Thyroid gland (tissue), 4 donors: ENCODE measurements at regions not wholly inside any gene's neighbourhood (a gene's known extent, or its start where the extent isn't known, plus 50 kb on each side); places are given as distances from the start of the nearest gene placed in this dataset.

Experiments used
- DNase-seq, 2 donors: peaks; one replicate each; pipeline ENCODE4 v3.0.0-alpha.2; 2019
- H3K27ac ChIP-seq, 3 donors: fragments of 200-600 bp; sonication (generic); 1 replicate in 2 of 3; 2 replicates in 1 of 3; pipeline ENCODE4 v1.5.1; 2016 to 2019; ENCODE audit warnings: mild to moderate bottlenecking in 1 of 3, moderate library complexity in 1 of 3
- H3K27me3 ChIP-seq: fragments of 200-600 bp; sonication (generic); one replicate; pipeline ENCODE4 v1.5.1; 2019
- H3K36me3 ChIP-seq, 2 donors: fragments of 200-600 bp; sonication (generic); one replicate each; pipeline ENCODE4 v1.5.1; 2016 to 2019
- H3K4me1 ChIP-seq, 2 donors: fragments of 200-600 bp; sonication (generic); one replicate each; pipeline ENCODE4 v1.5.1; 2017 to 2019
- H3K4me3 ChIP-seq, 3 donors: fragments of 200-600 bp; sonication (generic); replicated peaks in 1 of 3; 1 replicate in 2 of 3; 2 replicates in 1 of 3; pipeline ENCODE4 v1.5.1; 2016; ENCODE audit warnings: mild to moderate bottlenecking in 1 of 3
- H3K9me3 ChIP-seq: fragments of 200-600 bp; sonication (generic); one replicate; pipeline ENCODE4 v1.5.1; 2017
- CTCF ChIP-seq, 6 experiments: fragments of 200-600 bp in 3 of 6; fragments of 450-650 bp in 3 of 6; sonication (generic) in 3 of 6; IDR thresholded peaks; one replicate each; pipeline ENCODE4 v1.5.1; 2016 to 2019; ENCODE audit warnings: antibody characterized with exemption in 6 of 6, mild to moderate bottlenecking in 2 of 6, inconsistent platforms in 1 of 6, moderate library complexity in 1 of 6
- POLR2A ChIP-seq, 2 donors: fragments of 450-650 bp; IDR thresholded peaks; one replicate each; pipeline ENCODE4 v1.6.1; 2017; ENCODE audit warnings: antibody characterized with exemption in 2 of 2, mild to moderate bottlenecking in 2 of 2, moderate library complexity in 1 of 2
- whole genome bisulfite sequencing, 2 donors: methylation state at CpG; one replicate each; pipeline ENCODE4 v1.1.5; 2017; 5-methylcytosine and 5-hydroxymethylcytosine counted together
- intact Hi-C: fragments of 100-400 bp; cut with DNase I; formaldehyde crosslinking; loops from one replicate; pipeline ENCODE4 v1.15.1; 2023

GRCh38 chr20:52017669-52018317 lies 173.8 kb downstream of the ZFP64 start:
- TF ChIP-seq POLR2A (IDR thresholded peaks at IDR 0.05) (no peak), CTCF (IDR thresholded peaks at IDR 0.05) (no peak)
- 87 to 96% methylated on average over 6 of the region's 6 CpGs for WGBS, 2 donors
- Histone ChIP-seq H3K4me1 (no peaks in the 10 kb centered on the region), H3K27ac (no peak overlapping the region), H3K4me3 (no peak overlapping the region), H3K36me3 (no peaks in the 10 kb centered on the region), H3K27me3 (no peaks in the 10 kb centered on the region), H3K9me3 (no peaks in the 10 kb centered on the region)
- intact Hi-C loops, result no loop called here
- no peak for DNase-seq

GRCh38 chr20:52016022-52016421 lies 175.6 kb downstream of the ZFP64 start:
- no peaks in the 10 kb centered on the region for H3K9me3 ChIP-seq
- H3K4me3 ChIP-seq, result no peak overlapping the region
- no peaks in the 10 kb centered on the region for H3K4me1 ChIP-seq
- no peak for TF ChIP-seq CTCF (IDR thresholded peaks at IDR 0.05)
- no peak for TF ChIP-seq POLR2A (IDR thresholded peaks at IDR 0.05)
- WGBS, 2 donors, result 82% methylated on average over 4 to 5 of the region's 5 CpGs
- intact Hi-C loops, result no loop called here
- H3K27me3 ChIP-seq, result no peaks in the 10 kb centered on the region
- no peak for DNase-seq
- no peak overlapping the region for H3K27ac ChIP-seq
- H3K36me3 ChIP-seq, result no peaks in the 10 kb centered on the region

- WGBS, 2 donors, result 90 to 94% methylated on average over 5 of the region's 5 CpGs
- intact Hi-C loops, result no loop called here
- Histone ChIP-seq H3K27ac (no peak overlapping the region), H3K36me3 (no peaks in the 10 kb centered on the region), H3K4me3 (no peak overlapping the region), H3K4me1 (no peaks in the 10 kb centered on the region), H3K27me3 (no peaks in the 10 kb centered on the region), H3K9me3 (no peaks in the 10 kb centered on the region)
- no peak for DNase-seq
- TF ChIP-seq POLR2A (IDR thresholded peaks at IDR 0.05), result no peak
- no peak for TF ChIP-seq CTCF (IDR thresholded peaks at IDR 0.05)
These were observed 176.4 kb downstream of the ZFP64 start for GRCh38 chr20:52015155-52015554.

GRCh38 chr20:52012079-52012478 lies 179.5 kb downstream of the ZFP64 start:
- no peak overlapping the region for H3K4me3 ChIP-seq
- no peaks in the 10 kb centered on the region for H3K4me1 ChIP-seq
- DNase-seq, result no peak
- H3K9me3 ChIP-seq, result no peaks in the 10 kb centered on the region
- TF ChIP-seq CTCF (IDR thresholded peaks at IDR 0.05), result no peak
- no peak overlapping the region for H3K27ac ChIP-seq
- intact Hi-C loops, result no loop called here
- H3K36me3 ChIP-seq, result no peaks in the 10 kb centered on the region
- no peaks in the 10 kb centered on the region for H3K27me3 ChIP-seq
- 75 to 85% methylated on average over 5 of the region's 5 CpGs for WGBS, 2 donors

GRCh38 chr20:52011093-52011492 lies 180.5 kb downstream of the ZFP64 start:
- TF ChIP-seq POLR2A (IDR thresholded peaks at IDR 0.05) (no peak), CTCF (IDR thresholded peaks at IDR 0.05) (no peak)
- H3K9me3 ChIP-seq, result no peaks in the 10 kb centered on the region
- no peak overlapping the region for H3K4me3 ChIP-seq
- DNase-seq, result no peak
- no peaks in the 10 kb centered on the region for H3K4me1 ChIP-seq
- H3K27ac ChIP-seq, result no peak overlapping the region
- intact Hi-C loops, result no loop called here
- 87% methylated on average over 3 of the region's 3 CpGs for WGBS, 2 donors
- no peaks in the 10 kb centered on the region for H3K36me3 ChIP-seq
- no peaks in the 10 kb centered on the region for H3K27me3 ChIP-seq
